ENCODE measurements at regions not wholly inside any gene's neighbourhood (a gene's known extent, or its start where the extent isn't known, plus 50 kb on each side); places are given as distances from the start of the nearest gene placed in this dataset.
"Not testable (repeated sequence)": the region's sequence is repeated elsewhere in the genome, so short reads cannot be mapped to it uniquely, and the experiment has no call there.

GRCh38 chr3:164791263-164791662 lies 287.0 kb downstream of the SI start:
- TF ChIP-seq, protein P1, sequence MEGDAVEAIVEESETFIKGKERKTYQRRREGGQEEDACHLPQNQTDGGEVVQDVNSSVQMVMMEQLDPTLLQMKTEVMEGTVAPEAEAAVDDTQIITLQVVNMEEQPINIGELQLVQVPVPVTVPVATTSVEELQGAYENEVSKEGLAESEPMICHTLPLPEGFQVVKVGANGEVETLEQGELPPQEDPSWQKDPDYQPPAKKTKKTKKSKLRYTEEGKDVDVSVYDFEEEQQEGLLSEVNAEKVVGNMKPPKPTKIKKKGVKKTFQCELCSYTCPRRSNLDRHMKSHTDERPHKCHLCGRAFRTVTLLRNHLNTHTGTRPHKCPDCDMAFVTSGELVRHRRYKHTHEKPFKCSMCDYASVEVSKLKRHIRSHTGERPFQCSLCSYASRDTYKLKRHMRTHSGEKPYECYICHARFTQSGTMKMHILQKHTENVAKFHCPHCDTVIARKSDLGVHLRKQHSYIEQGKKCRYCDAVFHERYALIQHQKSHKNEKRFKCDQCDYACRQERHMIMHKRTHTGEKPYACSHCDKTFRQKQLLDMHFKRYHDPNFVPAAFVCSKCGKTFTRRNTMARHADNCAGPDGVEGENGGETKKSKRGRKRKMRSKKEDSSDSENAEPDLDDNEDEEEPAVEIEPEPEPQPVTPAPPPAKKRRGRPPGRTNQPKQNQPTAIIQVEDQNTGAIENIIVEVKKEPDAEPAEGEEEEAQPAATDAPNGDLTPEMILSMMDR (IDR thresholded peaks at IDR 0.05; ENCODE audit: control extremely low read depth, extremely low read depth), result no peak
- no peak overlapping the region for H3K27ac ChIP-seq (ENCODE audit: low read depth in 1 of 2, low read length in 1 of 2)
- no peaks in the 10 kb centered on the region for H3K27me3 ChIP-seq (ENCODE audit: control insufficient read depth in 3 of 3, insufficient read depth in 3 of 3, low read length in 2 of 3)
- no peak overlapping the region for H3K4me3 ChIP-seq
- no peak overlapping the region for H3K9ac ChIP-seq (ENCODE audit: insufficient read depth in 1 of 2, low read length in 2 of 2)
- WGBS, 2 donors, result 54 to 72% methylated on average over 4 of the region's 4 CpGs
- H3K36me3 ChIP-seq (ENCODE audit: control insufficient read depth in 4 of 4, insufficient read depth in 4 of 4, low read length in 4 of 4), result no peaks in the 10 kb centered on the region
- DNase-seq (no peak), ATAC-seq (ENCODE audit: insufficient read depth, low FRiP score) (no peak)
- no peaks in the 10 kb centered on the region for H3K4me1 ChIP-seq (ENCODE audit: control insufficient read depth in 5 of 5, insufficient read depth in 5 of 5, low read length in 5 of 5)
- peaks cover 0 to 2% (median 1%) of the 10 kb centered on the region in 4 donors for H3K9me3 ChIP-seq (ENCODE audit: control insufficient read depth in 4 of 4, insufficient read depth in 3 of 4, low read length in 3 of 4)

DNA sequence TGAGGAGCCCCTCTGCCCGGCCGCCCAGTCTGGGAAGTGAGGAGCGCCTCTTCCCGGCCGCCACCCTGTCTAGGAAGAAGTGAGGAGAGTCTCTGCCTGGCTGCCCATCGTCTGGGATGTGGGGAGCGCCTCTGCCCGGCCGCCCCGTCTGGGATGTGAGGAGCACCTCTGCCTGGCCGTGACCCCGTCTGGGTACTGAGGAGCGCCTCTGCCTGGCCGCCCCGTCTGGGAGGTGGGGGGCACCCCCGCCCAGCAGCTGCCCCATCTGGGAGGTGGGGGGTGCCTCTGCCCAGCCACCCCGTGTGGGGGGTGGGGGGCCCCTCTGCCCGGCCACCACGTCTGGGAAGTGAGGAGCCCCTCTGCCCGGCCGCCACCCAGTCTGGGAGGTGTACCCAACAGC lies 293.9 kb downstream of the SI start:
- not testable (repeated sequence) for H3K9ac ChIP-seq (ENCODE audit: insufficient read depth in 1 of 2, low read length in 2 of 2); H3K4me1 ChIP-seq (ENCODE audit: control insufficient read depth in 5 of 5, insufficient read depth in 5 of 5, low read length in 5 of 5); H3K36me3 ChIP-seq (ENCODE audit: control insufficient read depth in 4 of 4, insufficient read depth in 4 of 4, low read length in 4 of 4); DNase-seq; H3K27me3 ChIP-seq (ENCODE audit: control insufficient read depth in 3 of 3, insufficient read depth in 3 of 3, low read length in 2 of 3); ATAC-seq (ENCODE audit: insufficient read depth, low FRiP score); H3K9me3 ChIP-seq (ENCODE audit: control insufficient read depth in 4 of 4, insufficient read depth in 3 of 4, low read length in 3 of 4); H3K4me3 ChIP-seq; H3K27ac ChIP-seq (ENCODE audit: low read depth in 1 of 2, low read length in 1 of 2)
- 85 to 93% methylated on average over 21 of the region's 21 CpGs for WGBS, 2 donors

DNA sequence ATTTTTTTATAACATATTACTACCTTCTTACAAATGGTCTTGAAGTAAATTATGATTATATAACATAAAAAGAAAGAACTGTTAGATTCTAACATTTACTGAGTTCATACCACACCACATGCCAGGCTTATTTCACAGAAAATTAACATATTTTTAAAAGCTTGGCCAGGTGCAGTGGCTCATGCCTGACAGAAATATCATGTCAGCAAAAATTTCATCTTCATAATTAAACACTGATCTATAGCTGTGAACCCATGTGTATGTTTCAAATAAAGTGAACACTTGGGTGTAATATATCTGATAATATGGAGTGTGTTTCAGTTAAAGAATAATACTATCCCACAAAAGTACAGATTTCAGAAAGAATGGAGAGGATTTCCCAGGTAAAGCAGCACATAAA lies 296.5 kb downstream of the SI start:
- Histone ChIP-seq H3K9ac (ENCODE audit: insufficient read depth in 1 of 2, low read length in 2 of 2) (no peak overlapping the region), H3K4me1 (ENCODE audit: control insufficient read depth in 5 of 5, insufficient read depth in 5 of 5, low read length in 5 of 5) (no peaks in the 10 kb centered on the region), H3K36me3 (ENCODE audit: control insufficient read depth in 4 of 4, insufficient read depth in 4 of 4, low read length in 4 of 4) (no peaks in the 10 kb centered on the region), H3K27me3 (ENCODE audit: control insufficient read depth in 3 of 3, insufficient read depth in 3 of 3, low read length in 2 of 3) (no peaks in the 10 kb centered on the region), H3K27ac (ENCODE audit: low read depth in 1 of 2, low read length in 1 of 2) (no peak overlapping the region), H3K4me3 (no peak overlapping the region), H3K9me3 (ENCODE audit: control insufficient read depth in 4 of 4, insufficient read depth in 3 of 4, low read length in 3 of 4) (no peaks in the 10 kb centered on the region)
- TF ChIP-seq, protein P1 (IDR thresholded peaks at IDR 0.05; ENCODE audit: control extremely low read depth, extremely low read depth), result no peak
- no peak for ATAC-seq (ENCODE audit: insufficient read depth, low FRiP score)
- no peak for DNase-seq

DNA sequence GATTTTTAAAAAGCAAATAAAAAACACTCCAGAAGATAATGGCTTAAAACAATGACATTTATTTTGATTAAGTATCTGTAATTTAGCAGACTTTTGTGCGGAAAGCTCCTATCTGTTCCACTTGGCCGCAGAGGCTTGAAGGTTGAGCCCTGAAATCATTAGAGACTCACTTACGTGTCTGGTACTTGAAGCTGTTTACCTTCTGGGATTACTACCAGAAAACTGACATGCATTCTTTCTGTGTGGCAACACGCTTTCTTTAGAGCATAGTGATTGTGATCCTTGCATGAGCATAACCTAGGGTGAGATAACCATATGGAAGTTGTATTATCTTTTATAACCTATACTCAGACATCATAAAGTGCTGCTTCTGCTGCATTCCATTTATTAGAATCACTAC lies 298.5 kb downstream of the SI start:
- TF ChIP-seq, protein P1 (IDR thresholded peaks at IDR 0.05; ENCODE audit: control extremely low read depth, extremely low read depth), result no peak
- H3K9me3 ChIP-seq (ENCODE audit: control insufficient read depth in 4 of 4, insufficient read depth in 3 of 4, low read length in 3 of 4), result no peaks in the 10 kb centered on the region
- H3K4me1 ChIP-seq (ENCODE audit: control insufficient read depth in 5 of 5, insufficient read depth in 5 of 5, low read length in 5 of 5), result no peaks in the 10 kb centered on the region
- H3K4me3 ChIP-seq, result no peak overlapping the region
- DNase-seq (no peak), ATAC-seq (ENCODE audit: insufficient read depth, low FRiP score) (no peak)
- H3K9ac ChIP-seq (ENCODE audit: insufficient read depth in 1 of 2, low read length in 2 of 2), result no peak overlapping the region
- H3K27ac ChIP-seq (ENCODE audit: low read depth in 1 of 2, low read length in 1 of 2), result no peak overlapping the region
- H3K27me3 ChIP-seq (ENCODE audit: control insufficient read depth in 3 of 3, insufficient read depth in 3 of 3, low read length in 2 of 3), result no peaks in the 10 kb centered on the region
- 48 to 66% methylated on average over 4 of the region's 4 CpGs for WGBS, 2 donors
- H3K36me3 ChIP-seq (ENCODE audit: control insufficient read depth in 4 of 4, insufficient read depth in 4 of 4, low read length in 4 of 4), result no peaks in the 10 kb centered on the region

All from lung (tissue), 11 donors.